GM21576 (cell line): ENCODE measurements at regions not wholly inside any gene's neighbourhood (a gene's known extent, or its start where the extent isn't known, plus 50 kb on each side); places are given as distances from the start of the nearest gene placed in this dataset.

ENCODE experiments used
- ATAC-seq: cut with Tn5 transposase; IDR thresholded peaks from one replicate; pipeline ENCODE4 v1.9.1; 2021; ENCODE audit warnings: mild to moderate bottlenecking, moderate library complexity; ENCODE audit not compliant: unreplicated experiment

DNA sequence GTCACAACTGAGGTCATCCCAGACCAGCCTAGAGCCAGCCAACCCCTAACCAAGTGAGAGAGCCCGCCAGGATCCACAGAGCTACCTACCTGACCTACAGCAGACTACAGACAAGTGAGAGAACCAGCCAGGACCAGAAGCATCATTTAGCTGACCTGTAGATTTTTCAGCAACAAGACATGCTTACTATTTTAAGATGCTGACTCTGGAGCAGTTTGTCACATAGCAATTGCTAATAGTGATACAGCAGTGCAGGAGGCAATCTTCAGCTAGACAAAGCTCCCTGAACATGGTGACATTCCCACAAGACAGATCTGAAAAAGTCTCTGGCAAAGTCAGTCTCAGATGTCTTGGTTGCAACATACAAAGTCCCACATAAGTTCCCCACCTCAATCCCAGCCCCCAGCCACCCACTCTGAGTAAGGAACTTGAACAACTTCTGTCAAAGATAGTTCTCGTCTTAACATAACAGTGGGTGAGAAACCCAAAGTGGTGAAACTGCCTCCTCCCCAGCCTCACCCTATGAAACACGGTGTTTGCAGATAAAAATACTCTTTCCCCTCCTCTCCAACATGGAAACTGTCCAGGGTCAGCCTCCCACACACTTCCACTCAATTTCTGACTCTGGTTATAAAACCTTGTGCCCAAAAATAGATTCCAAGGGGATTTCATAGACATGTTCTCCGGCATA lies 120.3 kb upstream of the SLC6A11 start:
- no peak for ATAC-seq

DNA sequence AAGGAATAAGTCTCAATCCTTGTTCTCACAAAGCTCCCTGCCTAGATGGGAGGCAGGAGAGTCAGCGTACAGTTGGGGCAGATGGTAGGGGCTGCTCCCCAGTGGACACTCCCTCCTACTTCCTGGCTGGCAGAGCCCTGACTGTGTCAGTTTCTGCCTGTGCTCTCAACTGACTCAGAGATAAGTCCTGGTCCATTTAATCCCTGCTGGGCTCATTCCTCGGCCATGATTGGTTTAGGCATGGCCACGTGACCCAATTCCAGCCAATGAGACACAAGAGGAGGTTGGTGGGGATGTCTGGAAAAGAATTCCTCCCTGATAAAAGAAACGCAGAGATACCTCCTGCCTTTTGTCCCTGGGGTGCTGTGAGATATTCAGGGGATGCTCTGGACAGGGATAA lies 118.1 kb upstream of the SLC6A11 start:
- ATAC-seq, result no peak

DNA sequence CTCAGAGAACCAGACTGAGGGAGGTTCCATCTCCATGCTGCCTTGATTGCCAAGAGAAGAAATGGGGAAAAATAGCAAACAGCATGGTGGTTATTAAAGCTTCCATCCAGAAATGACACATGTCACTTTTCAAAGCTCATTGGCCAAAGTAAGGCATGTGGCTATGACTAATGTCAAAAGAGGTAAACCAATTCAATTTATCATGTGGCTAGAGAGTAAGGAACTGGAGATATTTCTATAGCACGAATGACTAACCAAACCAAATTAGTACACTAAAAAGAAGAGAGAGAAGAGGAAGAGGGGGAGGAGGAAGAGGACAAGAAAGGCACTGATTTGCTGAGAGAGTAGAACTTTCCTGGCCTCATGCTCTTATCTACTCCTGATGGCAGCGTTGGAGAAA lies 115.2 kb upstream of the SLC6A11 start:
- ATAC-seq, result no peak

DNA sequence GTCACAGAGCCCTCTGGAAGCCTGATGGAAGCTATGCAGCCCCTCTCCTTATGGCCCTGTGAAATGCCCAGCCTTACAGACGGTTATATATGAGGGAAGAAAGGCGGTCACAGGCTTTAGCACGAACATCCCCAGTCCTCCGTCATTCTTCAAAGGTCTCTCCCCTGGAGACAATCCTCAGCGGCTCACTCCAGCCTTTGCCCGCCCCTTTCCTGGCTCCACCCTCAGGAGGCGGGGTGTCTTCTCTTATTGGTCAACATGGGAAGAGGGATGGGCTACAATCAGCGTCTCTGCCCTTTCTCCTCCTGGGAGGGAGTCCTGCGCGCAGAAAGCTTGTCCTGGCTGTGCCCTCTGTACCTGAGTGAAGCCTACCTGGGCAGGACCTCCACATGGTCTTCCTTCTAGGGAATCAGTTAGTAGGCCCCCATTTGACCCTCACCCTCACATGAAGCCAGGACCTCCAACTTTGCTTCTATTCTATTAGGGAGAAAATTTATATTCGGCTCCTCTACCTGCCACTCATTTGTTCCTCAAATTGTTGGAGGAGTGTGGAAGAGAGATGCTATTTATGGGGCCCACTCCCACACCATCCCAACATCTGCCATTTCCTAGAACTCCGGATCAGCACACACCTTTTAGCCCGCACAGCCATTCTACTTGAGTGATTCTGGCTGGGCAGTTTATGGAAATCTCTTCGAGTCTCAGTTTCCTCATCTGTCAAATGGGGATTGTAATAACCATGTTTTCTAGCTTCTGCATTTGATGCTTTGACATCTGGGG lies 112.9 kb upstream of the SLC6A11 start:
- no peak for ATAC-seq

DNA sequence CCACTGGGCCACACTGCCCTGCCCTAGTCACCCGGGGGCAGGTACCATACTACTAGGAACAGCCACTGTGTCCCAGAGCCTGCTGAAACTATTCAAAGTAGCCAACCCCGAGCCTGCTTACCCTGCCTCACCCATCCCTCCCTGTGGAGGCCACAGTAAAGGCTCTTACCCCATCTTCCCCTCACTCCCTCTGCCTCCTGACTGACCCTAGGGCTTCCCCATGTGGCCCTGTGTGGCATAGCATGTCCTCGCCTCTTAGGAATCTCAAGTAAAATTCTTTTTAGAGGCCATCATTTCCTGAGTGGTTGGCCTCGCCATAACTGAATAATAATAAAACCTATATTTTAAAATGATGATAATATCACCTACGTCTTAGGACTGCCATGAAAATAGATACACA lies 112.2 kb upstream of the SLC6A11 start:
- no peak for ATAC-seq

DNA sequence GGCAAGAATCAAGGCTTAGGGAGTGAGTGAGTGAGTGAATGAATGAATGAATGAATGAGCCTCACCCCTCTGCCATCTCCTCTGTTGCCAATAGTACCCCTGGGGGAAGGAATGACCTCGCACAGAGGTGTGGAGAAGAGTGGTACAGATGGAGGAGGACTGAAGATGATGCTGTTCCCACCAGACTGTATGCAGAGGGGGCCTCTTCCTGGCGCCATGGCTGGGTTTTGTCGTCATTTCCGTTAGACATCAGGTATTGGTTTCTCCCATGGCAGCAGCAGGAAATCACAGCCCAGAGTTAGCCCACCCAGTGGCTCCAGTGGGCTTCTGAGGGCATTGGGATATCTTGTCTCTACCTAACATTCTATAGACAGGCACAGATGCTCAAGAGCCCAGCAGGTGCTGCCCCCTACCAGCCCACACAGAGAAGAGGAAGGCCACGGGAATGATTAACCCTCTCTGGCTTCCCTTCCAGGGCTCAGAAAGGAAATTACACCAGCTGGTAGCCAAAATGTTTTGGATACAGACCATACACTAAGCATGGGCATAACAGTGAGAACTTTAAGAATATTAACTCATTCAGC lies 109.8 kb upstream of the SLC6A11 start:
- no peak for ATAC-seq

DNA sequence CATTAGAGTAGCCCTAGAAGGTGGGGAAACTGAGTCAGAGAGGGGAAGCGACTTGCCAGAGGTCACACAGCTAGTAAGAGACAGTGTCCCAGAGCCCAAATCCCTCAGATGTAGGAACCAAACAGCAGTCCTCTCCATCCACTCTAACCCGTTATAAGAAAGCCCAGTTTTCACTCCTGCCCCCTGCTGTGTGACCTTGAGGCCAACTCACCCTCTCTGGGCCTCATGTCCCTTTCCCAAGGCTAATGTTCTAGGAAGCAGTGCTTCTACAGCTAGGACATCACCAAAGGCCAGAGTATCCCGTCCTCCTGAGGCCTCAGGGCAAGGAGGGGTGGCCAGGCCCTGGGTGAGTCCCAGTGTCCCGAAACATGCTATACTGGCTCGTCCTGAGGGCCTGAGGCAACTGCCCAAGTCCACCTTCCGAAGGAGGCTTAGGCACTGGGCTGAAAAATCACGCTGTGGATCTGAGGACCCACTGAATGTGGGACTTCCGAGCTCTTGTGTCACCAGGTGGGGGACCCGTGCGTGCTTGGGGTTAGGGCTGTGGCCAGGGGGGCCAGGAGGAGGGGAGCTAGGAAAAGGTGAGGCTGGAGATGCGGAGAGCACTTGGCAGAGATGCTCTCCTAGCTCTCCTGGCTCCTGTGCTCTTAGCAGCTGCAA lies 109.2 kb upstream of the SLC6A11 start:
- no peak for ATAC-seq

DNA sequence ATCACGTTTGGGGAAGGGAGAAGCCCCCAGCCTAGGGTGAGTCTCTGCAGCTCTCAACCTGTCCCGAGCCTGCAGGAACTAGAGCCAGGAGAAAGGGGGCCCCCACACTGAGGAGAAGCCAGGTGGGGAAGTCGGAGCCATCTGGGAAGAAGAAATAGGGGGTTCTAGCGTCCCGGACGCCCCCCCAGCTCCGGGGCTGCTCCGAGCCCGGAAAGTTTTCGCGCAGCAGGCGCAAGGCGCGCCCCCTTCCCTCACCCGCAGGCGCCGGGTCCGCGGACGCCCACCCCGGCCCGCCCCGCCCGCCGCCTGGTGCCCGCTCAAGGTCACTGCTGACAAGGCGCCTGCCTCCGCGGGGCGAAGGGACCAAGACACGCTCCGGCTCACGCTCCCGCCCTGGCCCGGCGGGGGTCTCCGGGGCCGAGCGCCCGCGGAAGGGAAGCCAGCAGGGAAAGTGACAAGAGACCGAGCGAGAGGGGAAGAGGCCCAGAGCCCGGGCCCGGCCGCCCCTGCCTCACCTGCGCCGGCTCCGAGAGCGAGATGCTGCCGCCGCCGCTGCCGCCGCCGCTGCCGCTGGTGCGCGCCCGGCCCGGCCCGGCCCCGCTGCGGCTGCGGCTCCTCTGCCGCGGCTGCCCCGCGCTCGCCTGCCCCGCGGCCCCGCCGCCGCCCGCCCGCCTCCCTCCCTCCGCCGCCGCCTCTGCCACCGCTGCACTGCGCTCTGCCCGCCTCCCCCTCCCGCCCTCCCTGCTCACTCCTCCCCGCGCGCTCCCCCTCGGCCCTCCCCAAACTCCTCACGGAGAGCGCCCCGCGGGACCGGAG lies 108.4 kb upstream of the SLC6A11 start:
- no peak for ATAC-seq

DNA sequence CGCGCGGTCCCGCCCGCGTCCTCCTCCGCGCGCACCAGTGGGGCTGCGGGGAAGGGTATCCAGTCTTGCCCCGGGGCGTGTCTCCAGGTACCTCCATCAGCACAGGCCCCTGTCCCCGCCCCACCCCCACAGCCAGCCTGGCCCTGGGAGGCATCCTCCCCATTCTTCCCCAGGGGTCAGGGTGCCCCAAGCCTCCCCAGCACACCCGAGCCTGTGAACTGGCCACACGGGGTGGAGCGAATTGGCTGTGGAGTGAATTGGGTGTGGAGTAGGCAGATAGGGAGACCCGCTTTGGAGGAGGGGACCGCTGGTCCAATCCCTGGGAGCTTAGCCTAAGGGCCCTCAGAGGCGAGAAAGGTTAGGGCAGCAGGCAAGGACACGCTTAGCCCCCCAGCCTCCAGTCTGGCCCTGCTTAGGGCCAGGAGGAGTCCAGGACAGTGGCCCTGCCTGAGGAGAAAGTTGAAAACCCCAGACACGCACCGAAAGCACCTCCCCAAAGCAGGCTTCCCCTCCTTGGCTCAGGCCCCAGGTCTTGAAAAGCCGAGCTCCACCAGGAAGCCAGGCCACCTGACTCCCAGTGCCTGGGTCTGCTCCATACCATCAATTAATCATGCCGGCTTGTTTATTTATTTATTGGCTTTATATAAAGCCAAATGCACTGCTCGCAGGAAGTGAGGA lies 107.7 kb upstream of the SLC6A11 start:
- ATAC-seq, result no peak

DNA sequence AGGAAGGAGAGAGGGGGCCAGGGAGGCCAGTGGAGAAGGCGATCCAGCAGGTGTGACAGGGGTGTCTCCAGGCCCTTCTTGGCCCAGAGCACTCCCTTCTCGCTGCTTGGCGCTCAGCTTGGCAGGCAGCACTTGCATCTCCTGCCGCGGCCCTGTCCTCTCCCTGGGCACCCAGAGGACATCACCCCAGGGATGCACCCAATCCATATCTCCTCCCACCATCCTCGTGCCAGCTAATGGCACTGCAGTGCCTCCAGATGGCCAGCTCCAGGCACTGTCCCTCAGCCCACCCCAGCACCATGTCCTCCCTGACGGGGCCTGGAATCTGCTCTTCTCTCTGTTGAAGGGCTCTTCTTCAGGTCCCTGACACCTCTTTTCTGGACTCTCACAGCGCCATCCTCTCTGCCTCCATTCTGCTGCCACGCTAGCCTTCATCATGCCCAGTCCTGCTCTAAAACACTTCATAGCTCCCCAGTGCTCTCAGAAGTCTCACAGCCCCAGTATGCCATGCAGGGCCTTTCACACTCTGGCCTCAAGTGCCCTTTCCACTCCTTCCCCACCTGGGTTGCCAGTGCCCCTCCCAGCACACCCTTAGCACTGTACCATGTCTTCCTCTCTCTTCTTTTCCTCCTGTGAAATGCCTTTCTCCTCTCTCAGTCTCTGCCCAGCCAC lies 106.8 kb upstream of the SLC6A11 start:
- no peak for ATAC-seq

DNA sequence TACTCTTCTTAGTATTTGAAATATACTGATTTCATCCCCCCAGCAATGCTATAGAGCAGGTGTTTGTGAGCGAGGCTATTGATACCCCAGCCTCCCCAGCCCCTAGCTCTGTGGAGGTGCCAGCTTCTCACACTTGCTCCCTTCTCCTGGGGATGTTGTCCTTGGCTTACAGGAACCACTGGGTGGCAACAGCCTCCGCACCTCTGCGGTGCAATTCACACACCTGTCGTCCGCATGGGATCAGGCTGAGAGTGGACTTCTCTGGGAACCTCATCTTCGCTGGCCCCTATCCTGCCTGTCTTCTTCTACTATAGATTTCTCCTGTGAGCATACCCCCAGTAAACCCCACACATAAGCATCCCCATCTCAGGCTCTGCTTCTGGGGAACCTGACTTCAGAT lies 103.9 kb upstream of the SLC6A11 start:
- ATAC-seq, result no peak

DNA sequence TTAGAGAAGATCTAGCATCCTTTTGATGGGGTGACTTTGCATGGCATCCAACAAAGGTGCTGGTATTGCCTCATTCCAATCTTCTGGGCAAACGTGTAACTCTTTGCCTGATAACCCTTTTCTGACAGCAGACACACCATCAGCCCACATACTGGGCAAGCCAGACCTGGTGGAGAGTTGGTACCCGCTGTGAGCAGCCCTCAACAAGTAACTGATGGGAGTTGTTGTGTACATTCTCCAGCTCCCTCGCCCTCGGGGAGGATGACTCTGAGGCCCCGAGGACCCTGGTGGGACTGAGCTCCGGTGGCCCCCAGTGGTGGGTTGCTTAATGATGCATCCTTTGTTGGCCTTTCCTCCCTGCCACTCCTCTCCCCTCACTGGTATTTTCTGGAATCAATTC lies 102.4 kb upstream of the SLC6A11 start:
- no peak for ATAC-seq

DNA sequence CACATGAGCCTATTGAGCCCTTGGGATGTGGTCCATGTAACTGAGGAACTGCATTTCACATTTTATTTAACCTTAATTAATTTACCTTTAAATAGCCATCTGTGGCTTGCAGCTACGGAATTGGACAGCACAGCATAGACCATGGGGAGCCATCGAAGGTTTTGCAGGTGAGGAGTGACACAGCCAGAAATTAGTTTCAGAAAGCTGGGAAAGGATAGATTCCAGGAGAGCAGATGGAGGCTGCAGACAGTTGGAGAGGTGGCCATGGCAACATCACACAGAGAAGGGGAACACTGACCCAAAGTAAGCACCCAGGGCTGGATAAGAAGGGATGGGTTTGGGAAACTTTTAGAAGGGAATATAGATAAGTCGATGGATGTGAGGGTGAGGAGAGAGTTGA lies 100.1 kb upstream of the SLC6A11 start:
- no peak for ATAC-seq

DNA sequence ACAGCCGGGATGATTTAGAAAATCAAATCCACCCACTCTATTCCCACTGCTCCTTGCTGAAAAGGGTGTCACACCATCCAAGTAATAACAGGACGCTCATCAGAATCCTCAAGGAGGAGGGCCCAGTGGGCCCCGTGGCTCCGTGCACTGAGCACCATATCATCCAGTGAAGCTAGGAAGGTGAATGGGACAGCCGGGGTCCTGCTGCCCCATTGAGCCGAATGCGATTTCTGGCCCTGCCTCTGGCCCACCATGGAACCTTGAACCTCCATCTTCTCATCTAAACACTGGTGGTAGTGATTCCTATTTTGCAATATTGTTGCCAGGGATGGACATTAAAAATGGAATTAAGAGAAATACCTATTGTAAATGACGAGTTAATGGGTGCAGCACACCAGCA lies 99.1 kb upstream of the SLC6A11 start:
- ATAC-seq, result no peak

DNA sequence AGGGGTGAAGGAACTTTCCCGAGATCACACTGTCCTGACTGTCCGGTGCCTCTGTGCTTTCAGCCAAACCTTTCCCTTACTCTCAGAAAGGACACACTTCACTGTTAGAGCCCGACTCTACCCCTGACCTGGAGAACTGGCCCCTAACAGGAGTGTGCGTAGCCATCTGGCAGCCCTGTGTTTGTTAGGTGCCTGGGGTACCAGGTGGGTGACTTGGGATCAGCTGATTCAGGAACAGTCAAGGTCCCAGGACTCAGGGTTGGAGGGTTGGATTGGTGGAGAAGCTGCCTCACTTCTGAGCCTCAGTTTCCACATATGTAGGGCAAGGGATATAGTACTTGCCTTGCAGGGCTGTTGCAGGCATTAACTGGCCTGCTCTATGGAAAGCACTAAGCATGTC lies 98.3 kb upstream of the SLC6A11 start:
- no peak for ATAC-seq

DNA sequence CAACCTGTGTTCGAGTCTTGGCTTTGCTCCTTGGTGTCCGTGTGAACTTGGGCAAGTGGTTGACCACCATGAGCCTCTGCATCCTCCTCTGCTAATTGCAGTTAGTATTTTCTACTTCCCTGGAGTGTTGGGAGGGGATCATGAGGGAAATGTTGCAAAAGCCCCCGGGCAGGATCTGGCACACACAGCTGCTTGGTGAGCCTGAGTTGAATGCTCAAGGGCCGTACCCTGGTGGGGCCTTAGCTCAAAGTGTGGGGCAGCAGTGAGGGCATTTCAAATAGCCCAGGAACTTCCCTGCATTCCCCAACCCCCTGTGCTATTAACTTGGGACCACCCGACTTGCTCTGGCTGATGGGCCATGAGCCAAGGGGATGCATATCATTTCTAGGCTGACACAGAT lies 94.9 kb upstream of the SLC6A11 start:
- ATAC-seq, result no peak

DNA sequence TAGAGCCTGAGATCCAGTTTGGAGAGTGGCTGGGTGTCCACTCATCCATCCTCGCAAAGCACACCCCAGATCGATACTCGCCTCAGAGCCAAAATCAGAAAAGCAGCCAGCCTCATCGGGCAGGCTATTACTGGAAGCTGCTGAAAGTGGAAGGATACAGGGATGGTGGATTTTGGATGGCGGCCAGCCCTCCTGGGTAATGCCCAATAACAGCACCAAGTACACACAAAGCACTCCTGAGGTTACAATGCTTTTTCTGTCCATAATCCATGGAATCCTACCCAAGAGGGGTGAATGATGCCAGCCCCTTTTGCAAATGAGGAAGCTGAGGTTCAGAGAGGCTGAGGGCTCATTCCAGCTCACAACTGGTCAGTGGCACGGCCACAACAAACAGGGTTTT lies 93.1 kb upstream of the SLC6A11 start:
- ATAC-seq, result no peak

DNA sequence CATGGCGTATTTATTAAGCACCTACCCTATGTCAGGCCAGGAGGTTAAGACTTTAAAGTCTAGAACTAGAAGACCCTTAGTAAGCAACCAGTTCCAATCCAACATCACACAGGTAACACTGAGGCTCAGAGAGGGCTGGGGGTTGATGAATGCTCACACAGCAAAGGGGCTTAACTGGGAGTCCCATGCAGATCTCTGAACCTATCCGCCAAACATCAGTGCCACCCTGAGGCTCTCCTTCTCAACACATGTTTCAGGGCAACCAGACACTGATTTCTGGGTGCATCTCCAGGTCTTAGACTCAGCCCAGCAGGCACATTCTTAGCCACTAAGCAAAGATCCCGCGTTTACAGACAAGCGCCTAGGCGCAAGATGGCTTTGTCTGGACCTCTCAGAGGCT lies 92.0 kb upstream of the SLC6A11 start:
- no peak for ATAC-seq

DNA sequence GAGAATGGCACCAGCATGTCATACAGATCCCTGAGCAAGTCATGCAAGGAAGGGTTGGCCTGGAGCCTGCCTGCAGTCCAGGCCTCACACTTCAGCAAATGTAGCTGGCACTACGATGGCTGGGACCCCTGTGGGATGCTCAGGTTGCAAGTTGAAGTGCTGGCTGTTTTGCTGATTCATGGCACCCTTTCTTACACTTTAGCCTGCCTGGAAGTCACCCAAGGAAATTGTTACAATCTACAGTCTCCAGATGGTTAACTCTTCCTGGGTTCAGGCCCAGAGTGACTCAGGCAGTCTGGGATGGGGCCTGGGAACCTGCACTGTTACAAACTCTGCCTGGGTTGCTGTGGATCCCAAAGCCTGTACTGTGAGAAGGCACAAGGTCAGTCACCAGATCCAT lies 91.0 kb upstream of the SLC6A11 start:
- no peak for ATAC-seq

DNA sequence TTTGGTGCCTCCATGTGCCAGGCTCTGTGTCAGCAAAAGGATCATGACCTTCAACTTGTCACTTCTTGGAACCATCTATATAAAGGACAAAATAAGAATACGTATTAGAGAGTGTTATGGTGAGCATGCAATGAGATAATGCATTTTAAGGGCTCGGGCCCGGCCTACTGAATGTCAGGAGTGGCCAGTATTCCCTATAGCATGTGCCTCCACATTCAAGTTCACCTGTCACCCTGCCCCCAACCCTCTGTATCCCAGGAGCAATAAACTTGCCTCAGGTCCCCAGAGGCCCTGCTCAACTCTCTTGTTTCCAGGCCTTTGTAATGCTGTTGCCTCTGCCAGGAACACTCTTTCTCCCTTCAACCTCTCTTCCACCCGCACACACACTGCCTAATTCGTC lies 90.2 kb upstream of the SLC6A11 start:
- no peak for ATAC-seq
